GM12878 (cell line): ENCODE measurements at regions not wholly inside any gene's neighbourhood (a gene's known extent, or its start where the extent isn't known, plus 50 kb on each side); places are given as distances from the start of the nearest gene placed in this dataset.

ENCODE experiments used
- ATAC-seq: fragments of 200-7000 bp; cut with Tn5 transposase; 3 replicates; pipeline ENCODE4 v1.9.1; 2020; ENCODE audit warnings: mild to moderate bottlenecking, moderate library complexity
- BruUV-seq: library from RNA; stranded (reverse); fragments of 400-500 nt; replicated peaks from 2 replicates; lab custom pipeline; 2021; lab: Mats Ljungman, UMichigan
- CTCF ChIA-PET: fragments of 300-600 bp; sonication (Branson Sonifier 250); formaldehyde crosslinking; extraction: SDS; loops from one replicate; lab custom pipeline; 2021; ENCODE audit warnings: inconsistent platforms; lab: Yijun Ruan, JAX
- POLR2A ChIA-PET: fragments of 350-600 bp; formaldehyde crosslinking; extraction: SDS; loops from one replicate; lab custom pipeline; 2021; ENCODE audit warnings: inconsistent platforms; lab: Charles Lee
- RAD21 ChIA-PET: fragments of 300-600 bp; sonication (Branson Sonifier 250); formaldehyde crosslinking; loops from one replicate; lab custom pipeline; 2023; ENCODE audit warnings: antibody characterized with exemption; ENCODE audit not compliant: unreplicated experiment; lab: Charles Lee
- SMC1A ChIA-PET: fragments of 300-600 bp; sonication (Branson Sonifier 250); formaldehyde crosslinking; loops from one replicate; lab custom pipeline; 2023; ENCODE audit not compliant: unreplicated experiment, uncharacterized antibody; lab: Charles Lee
- DNase-seq: peaks from one replicate; pipeline ENCODE4 v3.0.0-alpha.2; 2011; ENCODE audit warnings: low read depth, low spot score
- FAIRE-seq: peaks from 3 replicates; lab custom pipeline; 2011; peaks lifted over from hg19 to GRCh38; lab: Jason Lieb, UNC
- H2AFZ ChIP-seq: 2 replicates; pipeline ENCODE4 v1.6.0; 2011; ENCODE audit warnings: low read depth, low read length, control low read depth; ENCODE audit not compliant: control insufficient read depth
- H3K27ac ChIP-seq: 2 replicates; pipeline ENCODE4 v1.5.1; 2011; ENCODE audit warnings: control low read depth; ENCODE audit not compliant: control insufficient read depth, insufficient read depth
- H3K27me3 ChIP-seq, 2 experiments: replicated peaks in 1 of 2; 2 replicates each; pipeline versions ENCODE4 v1.6.0 to v1.6.1; 2011; ENCODE audit warnings: low read length in 1 of 2; ENCODE audit not compliant: control insufficient read depth in 2 of 2, insufficient read depth in 2 of 2
- H3K36me3 ChIP-seq, 2 experiments: 2 replicates each; pipeline ENCODE4 v1.5.1; 2011; ENCODE audit warnings: low read length in 1 of 2; ENCODE audit not compliant: control insufficient read depth in 2 of 2, insufficient read depth in 2 of 2
- H3K4me1 ChIP-seq: 2 replicates; pipeline ENCODE4 v1.6.1; 2011; ENCODE audit warnings: mild to moderate bottlenecking, low read length, moderate library complexity, mixed read lengths; ENCODE audit not compliant: control insufficient read depth, insufficient read depth
- H3K4me2 ChIP-seq: 2 replicates; pipeline ENCODE4 v1.6.0; 2011; ENCODE audit warnings: control low read depth; ENCODE audit not compliant: control insufficient read depth, insufficient read depth
- H3K4me3 ChIP-seq: fragments of 200-600 bp; sonication (generic); 2 replicates; pipeline ENCODE4 v1.5.1; 2016
- H3K79me2 ChIP-seq: 2 replicates; pipeline ENCODE4 v1.6.0; 2011; ENCODE audit warnings: low read length; ENCODE audit not compliant: control insufficient read depth, insufficient read depth
- H3K9ac ChIP-seq: 2 replicates; pipeline ENCODE4 v1.8.0; 2011; ENCODE audit warnings: low read length, control low read depth, mixed read lengths; ENCODE audit not compliant: control insufficient read depth, insufficient read depth
- H3K9me3 ChIP-seq: replicated peaks from 3 replicates; pipeline ENCODE4 v1.5.1; 2011; ENCODE audit warnings: mild to moderate bottlenecking, low read length; ENCODE audit not compliant: control insufficient read depth, insufficient read depth
- H4K20me1 ChIP-seq: 2 replicates; pipeline ENCODE4 v1.6.0; 2011; ENCODE audit not compliant: control insufficient read depth, insufficient read depth
- BHLHE40 ChIP-seq, 2 experiments: fragments of 450-650 bp in 1 of 2; IDR thresholded peaks; 2 replicates each; pipeline ENCODE4 v1.6.1; 2011 to 2017; ENCODE audit warnings: low read depth in 2 of 2, borderline replicate concordance in 1 of 2, improper control_type of control experiment in 1 of 2, low read length in 1 of 2, mild to moderate bottlenecking in 1 of 2
- CHD4 ChIP-seq: fragments of 200-600 bp; sonication (generic); IDR thresholded peaks from 2 replicates; pipeline ENCODE4 v1.6.1; 2016; ENCODE audit warnings: mild to moderate bottlenecking
- CREM ChIP-seq: IDR thresholded peaks from 2 replicates; pipeline ENCODE4 v1.6.1; 2014; ENCODE audit warnings: antibody characterized with exemption, low read depth
- DPF2 ChIP-seq: fragments of 450-650 bp; IDR thresholded peaks from 2 replicates; pipeline ENCODE4 v1.6.1; 2017; ENCODE audit warnings: mild to moderate bottlenecking
- EP300 ChIP-seq, 2 experiments: fragments of 150-350 bp in 1 of 2; IDR thresholded peaks; 2 replicates each; pipeline ENCODE4 v1.6.1; 2011 to 2012; ENCODE audit warnings: low read depth in 2 of 2, low read length in 2 of 2, borderline replicate concordance in 1 of 2, improper control_type of control experiment in 1 of 2, inconsistent platforms in 1 of 2; ENCODE audit not compliant: control insufficient read depth in 1 of 2
- ESRRA ChIP-seq: IDR thresholded peaks from 2 replicates; pipeline ENCODE4 v1.6.1; 2012; ENCODE audit warnings: mild to moderate bottlenecking, low read length, improper control_type of control experiment
- LARP7 ChIP-seq: fragments of 450-650 bp; IDR thresholded peaks from 2 replicates; pipeline ENCODE4 v1.6.1; 2017; ENCODE audit warnings: mild to moderate bottlenecking
- MEF2A ChIP-seq: IDR thresholded peaks from 2 replicates; pipeline ENCODE4 v1.6.1; 2011; ENCODE audit warnings: low read depth, mild to moderate bottlenecking, low read length, moderate library complexity; ENCODE audit not compliant: insufficient read depth
- MXI1 ChIP-seq: fragments of 150-350 bp; IDR thresholded peaks from 2 replicates; pipeline ENCODE4 v1.6.1; 2011; ENCODE audit warnings: low read depth, mild to moderate bottlenecking, inconsistent platforms, low read length, improper control_type of control experiment
- NFXL1 ChIP-seq: fragments of 450-650 bp; IDR thresholded peaks from 2 replicates; pipeline ENCODE4 v1.6.1; 2017; ENCODE audit warnings: antibody characterized with exemption, mild to moderate bottlenecking, borderline replicate concordance
- POU2F2 ChIP-seq: IDR thresholded peaks from 3 replicates; pipeline ENCODE4 v1.6.1; 2011; ENCODE audit warnings: low read depth, mild to moderate bottlenecking, low read length, borderline replicate concordance
- RB1 ChIP-seq: fragments of 450-650 bp; formaldehyde crosslinking; IDR thresholded peaks from 2 replicates; pipeline ENCODE4 v1.6.1; 2017; ENCODE audit warnings: mild to moderate bottlenecking, borderline replicate concordance
- SKIL ChIP-seq: fragments of 450-650 bp; IDR thresholded peaks from 2 replicates; pipeline ENCODE4 v1.6.1; 2017; ENCODE audit warnings: mild to moderate bottlenecking, low read depth, inconsistent platforms; ENCODE audit not compliant: poor library complexity, severe bottlenecking
- SREBF1 ChIP-seq: IDR thresholded peaks from 2 replicates; pipeline ENCODE4 v1.6.1; 2012; ENCODE audit warnings: mild to moderate bottlenecking, low read length
- TAF1 ChIP-seq: IDR thresholded peaks from 2 replicates; pipeline ENCODE4 v1.6.1; 2011; ENCODE audit warnings: mild to moderate bottlenecking, low read depth, low read length, borderline replicate concordance
- ZSCAN29 ChIP-seq: fragments of 450-650 bp; IDR thresholded peaks from 2 replicates; pipeline ENCODE4 v1.6.1; 2017; ENCODE audit warnings: mild to moderate bottlenecking, moderate library complexity
- WGBS: methylation state at CpG from one replicate; pipeline ENCODE4 v1.1.6; 2016; ENCODE audit warnings: low lambda C conversion rate; ENCODE audit not compliant: insufficient replicate concordance, insufficient coverage; ENCODE audit errors: missing lambda C conversion rate; 5-methylcytosine and 5-hydroxymethylcytosine counted together
- in situ Hi-C: fragments of 300-500 bp; cut with MboI; formaldehyde crosslinking; loops from 9 replicates; pipeline ENCODE4 v1.14.3; 2018; ENCODE audit warnings: mixed read lengths
- intact Hi-C: fragments of 100-400 bp; cut with micrococcal nuclease; formaldehyde crosslinking; loops from one replicate; pipeline ENCODE4 v1.14.2; 2022; ENCODE audit not compliant: unreplicated experiment

GRCh38 chr3:18987070-18987469 is 161.2 kb upstream of the KCNH8 start:
- ChIA-PET SMC1A (interaction anchor here (1.9 kb wide), 1 partner anchor 139 kb away, joined by 10 read pairs; no protein-coding TSS in a partner anchor), RAD21 (no interaction called here), POLR2A (no interaction called here), CTCF (no interaction called here)
- Histone ChIP-seq H3K4me1 (no peaks in the 10 kb centered on the region), H3K9ac (no peak overlapping the region), H3K79me2 (no peaks in the 10 kb centered on the region), H3K4me2 (no peak overlapping the region), H2AFZ (no peak overlapping the region), H3K27ac (no peak overlapping the region), H3K36me3 (no peaks in the 10 kb centered on the region), H3K27me3 (no peaks in the 10 kb centered on the region), H4K20me1 (no peaks in the 10 kb centered on the region), H3K9me3 (no peaks in the 10 kb centered on the region), H3K4me3 (no peak overlapping the region)
- BruUV-seq = no TSS peak
- in situ Hi-C loops (no loop called here), intact Hi-C loops (no loop called here)
- TF ChIP-seq SREBF1 (no peak), EP300 (IDR thresholded peaks at IDR 0.05; ENCODE audit: borderline replicate concordance in 1 of 2, control insufficient read depth in 1 of 2, low read depth in 2 of 2, low read length in 2 of 2) (no peak), MXI1 (no peak), MEF2A (no peak), SKIL (no peak), CREM (no peak)
- FAIRE-seq (no peak), ATAC-seq (no peak), DNase-seq (no peak)

GRCh38 chr3:18982920-18983319 is 165.4 kb upstream of the KCNH8 start:
- FAIRE-seq = no peak
- Histone ChIP-seq H3K36me3 (no peaks in the 10 kb centered on the region), H3K9ac (no peak overlapping the region), H3K4me3 (no peak overlapping the region), H3K79me2 (no peaks in the 10 kb centered on the region), H3K27me3 (no peaks in the 10 kb centered on the region), H3K9me3 (no peaks in the 10 kb centered on the region), H2AFZ (no peak overlapping the region), H3K4me2 (no peak overlapping the region), H3K27ac (no peak overlapping the region), H4K20me1 (no peaks in the 10 kb centered on the region), H3K4me1 (no peaks in the 10 kb centered on the region)
- RAD21 ChIA-PET = no interaction called here
- WGBS = 0% methylated on average over 2 of the region's 2 CpGs
- no peak for ATAC-seq
- no peak for DNase-seq
- in situ Hi-C loops = no loop called here
- SMC1A ChIA-PET = no interaction called here
- POLR2A ChIA-PET = no interaction called here
- no peak for TF ChIP-seq ESRRA
- no peak for TF ChIP-seq NFXL1
- TF ChIP-seq BHLHE40 (IDR thresholded peaks at IDR 0.05; ENCODE audit: borderline replicate concordance in 1 of 2, low read depth in 2 of 2, low read length in 1 of 2) = no peak
- no peak for TF ChIP-seq RB1
- no peak for TF ChIP-seq CHD4
- TF ChIP-seq POU2F2 = no peak
- no peak for TF ChIP-seq LARP7
- TF ChIP-seq TAF1 = no peak
- no peak for TF ChIP-seq ZSCAN29
- no peak for TF ChIP-seq DPF2
- CTCF ChIA-PET = no interaction called here
- BruUV-seq = no TSS peak
- intact Hi-C loops = no loop called here
